GM10266 (cell line): ENCODE measurements at regions not wholly inside any gene's neighbourhood (a gene's known extent, or its start where the extent isn't known, plus 50 kb on each side); places are given as distances from the start of the nearest gene placed in this dataset.

ENCODE experiments used
- DNase-seq: peaks from one replicate; pipeline ENCODE4 v3.0.0; 2012; ENCODE audit errors: extremely low spot score
- CTCF ChIP-seq: IDR thresholded peaks from 2 replicates; pipeline ENCODE4 v1.5.1; 2012; ENCODE audit warnings: mild to moderate bottlenecking, low read depth; ENCODE audit not compliant: control insufficient read depth, insufficient read depth; ENCODE audit errors: missing control alignments

- TF ChIP-seq CTCF = no peak
- no peak for DNase-seq
These were observed 808.7 kb downstream of the XPNPEP1 start for GRCh38 chr10:109114579-109114978.

- no peak for DNase-seq
- TF ChIP-seq CTCF = no peak
These were observed 816.7 kb downstream of the XPNPEP1 start for GRCh38 chr10:109106604-109107003.

GRCh38 chr10:109105725-109106124 lies 817.6 kb downstream of the XPNPEP1 start:
- DNase-seq = no peak
- no peak for TF ChIP-seq CTCF

- TF ChIP-seq CTCF = no peak
- no peak for DNase-seq
These were observed 818.5 kb downstream of the XPNPEP1 start for GRCh38 chr10:109104806-109105205.

GRCh38 chr10:109103278-109103677 lies 820.0 kb downstream of the XPNPEP1 start:
- TF ChIP-seq CTCF = no peak
- DNase-seq = no peak

DNA sequence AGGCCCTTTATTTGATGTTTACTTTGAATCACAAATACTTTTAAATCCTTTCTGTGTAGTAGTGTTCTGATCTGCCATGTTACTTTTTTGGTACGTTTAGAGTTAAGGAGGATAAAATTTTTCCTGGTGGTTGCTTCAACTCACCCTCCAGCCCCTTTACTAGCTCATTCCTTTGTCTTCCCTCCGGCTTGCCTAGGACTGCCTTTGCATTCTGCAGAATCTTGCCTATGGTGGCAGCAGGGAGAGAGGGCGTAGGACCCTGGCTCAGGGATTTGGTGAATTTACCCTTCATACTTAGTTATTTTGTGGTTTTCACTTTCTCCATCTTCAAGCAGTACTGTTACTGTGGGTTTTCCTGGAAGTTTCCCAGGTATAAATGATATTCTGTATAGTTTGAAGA lies 833.5 kb downstream of the XPNPEP1 start:
- TF ChIP-seq CTCF = no peak
- DNase-seq = no peak

- DNase-seq = no peak
- TF ChIP-seq CTCF = no peak
These were observed 851.8 kb downstream of the XPNPEP1 start for GRCh38 chr10:109071539-109071938.
